ENCODE measurements at regions not wholly inside any gene's neighbourhood (a gene's known extent, or its start where the extent isn't known, plus 50 kb on each side); places are given as distances from the start of the nearest gene placed in this dataset.

- no peak overlapping the region for H3K27ac ChIP-seq (ENCODE audit: low read length)
- no peak for ATAC-seq (ENCODE audit: insufficient read depth, low read depth)
Observed at GRCh38 chr6:1482381-1483166, 93.2 kb downstream of the FOXF2 start.

GRCh38 chr6:1485678-1486077 is 96.3 kb downstream of the FOXF2 start:
- ATAC-seq (ENCODE audit: insufficient read depth, low read depth) (no peak), DNase-seq (no peak)

More at GRCh38 chr6:1482381-1483166, 93.2 kb downstream of the FOXF2 start:
- no peak for DNase-seq
- Histone ChIP-seq H2AFZ (ENCODE audit: low read depth, low read length) (no peak overlapping the region), H3K79me2 (ENCODE audit: insufficient read depth, low read length) (no peaks in the 10 kb centered on the region), H3K9me3 (ENCODE audit: insufficient read depth, low read length, severe bottlenecking) (no peaks in the 10 kb centered on the region), H3K4me1 (ENCODE audit: insufficient read depth, low read length) (no peaks in the 10 kb centered on the region), H3K36me3 (ENCODE audit: insufficient read depth, low read length) (no peaks in the 10 kb centered on the region), H3K4me2 (ENCODE audit: insufficient read depth, low read length) (no peak overlapping the region), H3K27me3 (ENCODE audit: insufficient read depth, low read length, poor library complexity) (peaks cover 5% of the 10 kb centered on the region), H3K4me3 (ENCODE audit: low read depth in 1 of 2, low read length in 2 of 2) (no peak overlapping the region), H4K20me1 (ENCODE audit: insufficient read depth, low read length) (no peaks in the 10 kb centered on the region), H3K9ac (ENCODE audit: low read depth, low read length) (no peak overlapping the region)
- TF ChIP-seq CTCF (IDR thresholded peaks at IDR 0.05; ENCODE audit: borderline replicate concordance, extremely low read depth, low read length, poor library complexity, severe bottlenecking) (no peak), EZH2 (IDR thresholded peaks at IDR 0.05; ENCODE audit: borderline replicate concordance, low read depth, low read length, severe bottlenecking) (no peak)

GRCh38 chr6:1486387-1486786 is 97.0 kb downstream of the FOXF2 start:
- Histone ChIP-seq H4K20me1 (ENCODE audit: insufficient read depth, low read length) (no peaks in the 10 kb centered on the region), H3K79me2 (ENCODE audit: insufficient read depth, low read length) (no peaks in the 10 kb centered on the region), H3K9ac (ENCODE audit: low read depth, low read length) (no peak overlapping the region), H3K36me3 (ENCODE audit: insufficient read depth, low read length) (no peaks in the 10 kb centered on the region), H2AFZ (ENCODE audit: low read depth, low read length) (no peak overlapping the region), H3K27ac (ENCODE audit: low read length) (no peak overlapping the region), H3K27me3 (ENCODE audit: insufficient read depth, low read length, poor library complexity) (peaks cover 5% of the 10 kb centered on the region), H3K4me3 (ENCODE audit: low read depth in 1 of 2, low read length in 2 of 2) (no peak overlapping the region), H3K4me2 (ENCODE audit: insufficient read depth, low read length) (no peak overlapping the region), H3K9me3 (ENCODE audit: insufficient read depth, low read length, severe bottlenecking) (no peaks in the 10 kb centered on the region), H3K4me1 (ENCODE audit: insufficient read depth, low read length) (no peaks in the 10 kb centered on the region)
- DNase-seq, result no peak
- TF ChIP-seq CTCF (IDR thresholded peaks at IDR 0.05; ENCODE audit: borderline replicate concordance, extremely low read depth, low read length, poor library complexity, severe bottlenecking) (no peak), EZH2 (IDR thresholded peaks at IDR 0.05; ENCODE audit: borderline replicate concordance, low read depth, low read length, severe bottlenecking) (no peak)
- no peak for ATAC-seq (ENCODE audit: insufficient read depth, low read depth)

More at GRCh38 chr6:1485678-1486077, 96.3 kb downstream of the FOXF2 start:
- no peak overlapping the region for H3K9ac ChIP-seq (ENCODE audit: low read depth, low read length)
- H4K20me1 ChIP-seq (ENCODE audit: insufficient read depth, low read length), result no peaks in the 10 kb centered on the region
- H3K27me3 ChIP-seq (ENCODE audit: insufficient read depth, low read length, poor library complexity), result peaks cover 5% of the 10 kb centered on the region
- TF ChIP-seq CTCF (IDR thresholded peaks at IDR 0.05; ENCODE audit: borderline replicate concordance, extremely low read depth, low read length, poor library complexity, severe bottlenecking) (no peak), EZH2 (IDR thresholded peaks at IDR 0.05; ENCODE audit: borderline replicate concordance, low read depth, low read length, severe bottlenecking) (no peak)
- H2AFZ ChIP-seq (ENCODE audit: low read depth, low read length), result no peak overlapping the region
- no peak overlapping the region for H3K4me3 ChIP-seq (ENCODE audit: low read depth in 1 of 2, low read length in 2 of 2)
- H3K4me2 ChIP-seq (ENCODE audit: insufficient read depth, low read length), result no peak overlapping the region
- no peaks in the 10 kb centered on the region for H3K9me3 ChIP-seq (ENCODE audit: insufficient read depth, low read length, severe bottlenecking)
- no peaks in the 10 kb centered on the region for H3K4me1 ChIP-seq (ENCODE audit: insufficient read depth, low read length)
- no peak overlapping the region for H3K27ac ChIP-seq (ENCODE audit: low read length)
- no peaks in the 10 kb centered on the region for H3K36me3 ChIP-seq (ENCODE audit: insufficient read depth, low read length)
- no peaks in the 10 kb centered on the region for H3K79me2 ChIP-seq (ENCODE audit: insufficient read depth, low read length)

All from DND-41 (cell line).